Naive thymus-derived CD4-positive, alpha-beta T cell (primary cell): ENCODE measurements at regions not wholly inside any gene's neighbourhood (a gene's known extent, or its start where the extent isn't known, plus 50 kb on each side); places are given as distances from the start of the nearest gene placed in this dataset.
"Not testable (repeated sequence)": the region's sequence is repeated elsewhere in the genome, so short reads cannot be mapped to it uniquely, and the experiment has no call there.

Experiments used
- ATAC-seq: fragments of 150-1000 bp; cut with Tn5 transposase; 2 replicates; pipeline ENCODE4 v1.10.0; 2021; ENCODE audit warnings: mild to moderate bottlenecking, moderate library complexity
- CTCF ChIA-PET: fragments of 350-600 bp; sonication (Branson Sonifier 250); formaldehyde crosslinking; loops from one replicate; lab custom pipeline; 2021; ENCODE audit warnings: antibody characterized with exemption; lab: Charles Lee
- POLR2A ChIA-PET: fragments of 350-600 bp; sonication (Branson Sonifier 250); formaldehyde crosslinking; loops from one replicate; lab custom pipeline; 2021; ENCODE audit warnings: antibody characterized with exemption, inconsistent platforms; lab: Charles Lee
- DNase-seq, 9 donors: peaks; one replicate each; pipeline versions ENCODE4 v3.0.0 to v3.0.0-alpha.2; 2020 to 2022; ENCODE audit warnings: mixed read lengths in 1 of 9
- H3K27ac ChIP-seq: one replicate; pipeline ENCODE4 v1.7.0; 2013; ENCODE audit warnings: mild to moderate bottlenecking, low read depth, low read length, moderate library complexity
- H3K27me3 ChIP-seq, 2 donors: one replicate each; pipeline ENCODE4 v1.7.0; 2013; ENCODE audit warnings: low read length in 2 of 2, mild to moderate bottlenecking in 2 of 2, moderate library complexity in 2 of 2; ENCODE audit not compliant: control insufficient read depth in 2 of 2, insufficient read depth in 2 of 2
- H3K36me3 ChIP-seq, 3 experiments: 1 replicate in 2 of 3; 2 replicates in 1 of 3; pipeline ENCODE4 v1.7.0; 2013; ENCODE audit warnings: low read length in 3 of 3, mild to moderate bottlenecking in 3 of 3, moderate library complexity in 1 of 3; ENCODE audit not compliant: insufficient read depth in 3 of 3, control insufficient read depth in 2 of 3
- H3K4me1 ChIP-seq, 2 donors: one replicate each; pipeline ENCODE4 v1.7.0; 2013; ENCODE audit warnings: low read length in 2 of 2, mild to moderate bottlenecking in 2 of 2, moderate library complexity in 1 of 2; ENCODE audit not compliant: control insufficient read depth in 2 of 2, insufficient read depth in 2 of 2
- H3K4me3 ChIP-seq: 2 replicates; pipeline ENCODE4 v1.7.0; 2013; ENCODE audit warnings: mild to moderate bottlenecking, low read length
- H3K9me3 ChIP-seq, 3 experiments: 1 replicate in 2 of 3; 2 replicates in 1 of 3; pipeline ENCODE4 v1.7.0; 2013; ENCODE audit warnings: low read length in 3 of 3; ENCODE audit not compliant: control insufficient read depth in 2 of 3
- H3K27ac Mint-ChIP-seq, 9 donors: one replicate each; pipeline ENCODE4 v1.8.0; 2020 to 2022; ENCODE audit warnings: mixed read lengths in 9 of 9, mild to moderate bottlenecking in 8 of 9, moderate library complexity in 5 of 9, inconsistent platforms in 2 of 9
- H3K27me3 Mint-ChIP-seq, 5 donors: one replicate each; pipeline ENCODE4 v1.8.0; 2021 to 2022; ENCODE audit warnings: mixed read lengths in 5 of 5, mild to moderate bottlenecking in 1 of 5
- H3K36me3 Mint-ChIP-seq, 5 donors: one replicate each; pipeline ENCODE4 v1.8.0; 2020 to 2022; ENCODE audit warnings: mixed read lengths in 5 of 5, mild to moderate bottlenecking in 3 of 5, inconsistent platforms in 1 of 5
- H3K4me1 Mint-ChIP-seq, 7 donors: one replicate each; pipeline ENCODE4 v1.8.0; 2020 to 2022; ENCODE audit warnings: mixed read lengths in 7 of 7, mild to moderate bottlenecking in 3 of 7, inconsistent platforms in 1 of 7
- H3K4me3 Mint-ChIP-seq, 10 donors: one replicate each; pipeline ENCODE4 v1.8.0; 2020 to 2022; ENCODE audit warnings: mild to moderate bottlenecking in 10 of 10, mixed read lengths in 10 of 10, moderate library complexity in 6 of 10, inconsistent platforms in 2 of 10
- H3K9me3 Mint-ChIP-seq, 11 donors: one replicate each; pipeline ENCODE4 v1.8.0; 2020 to 2022; ENCODE audit warnings: mixed read lengths in 11 of 11, mild to moderate bottlenecking in 4 of 11, inconsistent platforms in 1 of 11, moderate library complexity in 1 of 11
- intact Hi-C, 2 donors: fragments of 100-400 bp; cut with micrococcal nuclease; formaldehyde crosslinking; loops; one replicate each; pipeline ENCODE4 v1.15.1; 2023

- ChIA-PET POLR2A (interaction anchor here (0.6 to 3.7 kb wide), 5 partner anchors 17 to 467 kb away, joined by 3 to 60 read pairs (median 3); partner anchors contain the start of gene CHD6), CTCF (no interaction called here)
- intact Hi-C loops: loop anchor here (5.0 to 10.0 kb wide), 7 partner anchors 207 to 1901 kb away; partner anchors contain the start of genes IFT52 (in 1 of the 2), PLCG1 (in 1 of the 2) and PTPRT (in 1 of the 2)
- H3K4me1 ChIP-seq: no peaks in the 10 kb centered on the region
- no peak overlapping the region for H3K27ac Mint-ChIP-seq
- peaks cover 0 to 8% (median 0%) of the 10 kb centered on the region in 11 donors for H3K9me3 Mint-ChIP-seq
- H3K4me1 Mint-ChIP-seq: peaks cover 4 to 19% (median 17%) of the 10 kb centered on the region in 7 donors
- no peaks in the 10 kb centered on the region for H3K9me3 ChIP-seq
- peaks cover 0 to 11% (median 6%) of the 10 kb centered on the region in 5 donors for H3K27me3 Mint-ChIP-seq
- H3K4me3 Mint-ChIP-seq: peak overlapping the region in 2 of 10 donors; percentile 10 to 54
- H3K4me3 ChIP-seq: no peak overlapping the region
- no peaks in the 10 kb centered on the region for H3K36me3 Mint-ChIP-seq
- no peaks in the 10 kb centered on the region for H3K27me3 ChIP-seq
- H3K27ac ChIP-seq: no peak overlapping the region
- ATAC-seq: no peak
- DNase-seq: no peak
- H3K36me3 ChIP-seq: no peaks in the 10 kb centered on the region
Observed at GRCh38 chr20:41691443-41691842, 73.3 kb upstream of the CHD6 start.

- Mint-ChIP-seq H3K4me1 (peaks cover 4 to 19% (median 17%) of the 10 kb centered on the region in 7 donors), H3K27me3 (peaks cover 0 to 17% (median 8%) of the 10 kb centered on the region in 5 donors), H3K4me3 (no peak overlapping the region), H3K27ac (no peak overlapping the region), H3K9me3 (peaks cover 0 to 8% (median 0%) of the 10 kb centered on the region in 11 donors), H3K36me3 (no peaks in the 10 kb centered on the region)
- intact Hi-C loops: loop anchor here (5.0 to 10.0 kb wide), 7 partner anchors 206 to 1902 kb away; partner anchors contain the start of genes IFT52 (in 1 of the 2), PLCG1 (in 1 of the 2) and PTPRT (in 1 of the 2)
- ChIA-PET CTCF (no interaction called here), POLR2A (no interaction called here)
- H3K27me3 ChIP-seq: no peaks in the 10 kb centered on the region
- H3K36me3 ChIP-seq: no peaks in the 10 kb centered on the region
- H3K9me3 ChIP-seq: no peaks in the 10 kb centered on the region
- H3K4me1 ChIP-seq: no peaks in the 10 kb centered on the region
- ATAC-seq (no peak), DNase-seq (no peak)
- H3K4me3 ChIP-seq: no peak overlapping the region
- H3K27ac ChIP-seq: no peak overlapping the region
Observed at GRCh38 chr20:41690702-41691101, 72.5 kb upstream of the CHD6 start.

- Mint-ChIP-seq H3K27me3 (peaks cover 0 to 20% (median 11%) of the 10 kb centered on the region in 5 donors), H3K4me1 (peaks cover 0 to under 1% (median 0%) of the 10 kb centered on the region in 7 donors), H3K27ac (no peak overlapping the region), H3K36me3 (no peaks in the 10 kb centered on the region), H3K4me3 (no peak overlapping the region), H3K9me3 (no peaks in the 10 kb centered on the region)
- Histone ChIP-seq H3K4me1 (no peaks in the 10 kb centered on the region), H3K4me3 (no peak overlapping the region), H3K36me3 (no peaks in the 10 kb centered on the region), H3K27me3 (no peaks in the 10 kb centered on the region), H3K27ac (no peak overlapping the region), H3K9me3 (no peaks in the 10 kb centered on the region)
- ChIA-PET POLR2A (no interaction called here), CTCF (no interaction called here)
- intact Hi-C loops: no loop called here
- DNase-seq (no peak), ATAC-seq (no peak)
Observed at GRCh38 chr20:41686961-41687360, 68.8 kb upstream of the CHD6 start.

GRCh38 chr20:41685145-41685544 is 67.0 kb upstream of the CHD6 start:
- POLR2A ChIA-PET, H3K4me3 Mint-ChIP-seq, H3K27ac Mint-ChIP-seq, H3K27me3 ChIP-seq, H3K36me3 Mint-ChIP-seq, intact Hi-C loops, H3K4me1 Mint-ChIP-seq, H3K4me3 ChIP-seq, H3K9me3 Mint-ChIP-seq, H3K27ac ChIP-seq, H3K9me3 ChIP-seq, CTCF ChIA-PET, H3K4me1 ChIP-seq, ATAC-seq, DNase-seq, H3K36me3 ChIP-seq: not testable (repeated sequence)
- H3K27me3 Mint-ChIP-seq: peaks cover 4 to 25% (median 11%) of the 10 kb centered on the region in 5 donors

- H3K27ac ChIP-seq: no peak overlapping the region
- Mint-ChIP-seq H3K27ac (no peak overlapping the region), H3K4me1 (no peaks in the 10 kb centered on the region), H3K36me3 (no peaks in the 10 kb centered on the region), H3K27me3 (peaks cover 5 to 29% (median 23%) of the 10 kb centered on the region in 5 donors), H3K4me3 (no peak overlapping the region), H3K9me3 (peaks cover 0 to 5% (median 0%) of the 10 kb centered on the region in 11 donors)
- H3K9me3 ChIP-seq: no peaks in the 10 kb centered on the region
- no peaks in the 10 kb centered on the region for H3K36me3 ChIP-seq
- no peak overlapping the region for H3K4me3 ChIP-seq
- DNase-seq (no peak), ATAC-seq (no peak)
- H3K27me3 ChIP-seq: no peaks in the 10 kb centered on the region
- intact Hi-C loops: no loop called here
- ChIA-PET CTCF (no interaction called here), POLR2A (no interaction called here)
- no peaks in the 10 kb centered on the region for H3K4me1 ChIP-seq
Observed at GRCh38 chr20:41678799-41679198, 60.6 kb upstream of the CHD6 start.

GRCh38 chr20:41672282-41672681 is 54.1 kb upstream of the CHD6 start:
- Histone ChIP-seq H3K27me3 (no peaks in the 10 kb centered on the region), H3K36me3 (no peaks in the 10 kb centered on the region), H3K4me1 (no peaks in the 10 kb centered on the region), H3K9me3 (no peaks in the 10 kb centered on the region), H3K27ac (no peak overlapping the region), H3K4me3 (no peak overlapping the region)
- Mint-ChIP-seq H3K27ac (no peak overlapping the region), H3K4me1 (peaks cover 0 to 3% (median 0%) of the 10 kb centered on the region in 7 donors), H3K36me3 (peaks cover 0 to 9% (median 0%) of the 10 kb centered on the region in 5 donors), H3K4me3 (no peak overlapping the region), H3K9me3 (peaks cover 0 to 2% (median 0%) of the 10 kb centered on the region in 11 donors), H3K27me3 (peaks cover 34 to 43% (median 37%) of the 10 kb centered on the region in 5 donors)
- ATAC-seq (no peak), DNase-seq (no peak)
- intact Hi-C loops: no loop called here
- ChIA-PET CTCF (no interaction called here), POLR2A (no interaction called here)

GRCh38 chr20:41671143-41671542 is 53.0 kb upstream of the CHD6 start:
- H3K27me3 Mint-ChIP-seq: peaks cover 30 to 48% (median 34%) of the 10 kb centered on the region in 5 donors
- H3K36me3 Mint-ChIP-seq: peaks cover 0 to 9% (median 0%) of the 10 kb centered on the region in 5 donors
- H3K27me3 ChIP-seq: no peaks in the 10 kb centered on the region
- H3K9me3 Mint-ChIP-seq: peaks cover 0 to 7% (median 0%) of the 10 kb centered on the region in 11 donors
- H3K4me1 Mint-ChIP-seq: peaks cover 0 to 3% (median 0%) of the 10 kb centered on the region in 7 donors
- H3K36me3 ChIP-seq: no peaks in the 10 kb centered on the region
- H3K27ac Mint-ChIP-seq: no peak overlapping the region
- no peak overlapping the region for H3K4me3 Mint-ChIP-seq
- no peaks in the 10 kb centered on the region for H3K4me1 ChIP-seq
- H3K9me3 ChIP-seq: no peaks in the 10 kb centered on the region
- ChIA-PET CTCF (no interaction called here), POLR2A (no interaction called here)
- H3K27ac ChIP-seq: no peak overlapping the region
- DNase-seq (no peak), ATAC-seq (no peak)
- intact Hi-C loops: no loop called here
- H3K4me3 ChIP-seq: no peak overlapping the region
